ENCODE measurements at regions not wholly inside any gene's neighbourhood (a gene's known extent, or its start where the extent isn't known, plus 50 kb on each side); places are given as distances from the start of the nearest gene placed in this dataset.

GRCh38 chr3:95711789-95712188 is 1102.6 kb upstream of the EPHA6 start:
- no peak for TF ChIP-seq POLR2A (IDR thresholded peaks at IDR 0.05)
- TF ChIP-seq, protein P1, sequence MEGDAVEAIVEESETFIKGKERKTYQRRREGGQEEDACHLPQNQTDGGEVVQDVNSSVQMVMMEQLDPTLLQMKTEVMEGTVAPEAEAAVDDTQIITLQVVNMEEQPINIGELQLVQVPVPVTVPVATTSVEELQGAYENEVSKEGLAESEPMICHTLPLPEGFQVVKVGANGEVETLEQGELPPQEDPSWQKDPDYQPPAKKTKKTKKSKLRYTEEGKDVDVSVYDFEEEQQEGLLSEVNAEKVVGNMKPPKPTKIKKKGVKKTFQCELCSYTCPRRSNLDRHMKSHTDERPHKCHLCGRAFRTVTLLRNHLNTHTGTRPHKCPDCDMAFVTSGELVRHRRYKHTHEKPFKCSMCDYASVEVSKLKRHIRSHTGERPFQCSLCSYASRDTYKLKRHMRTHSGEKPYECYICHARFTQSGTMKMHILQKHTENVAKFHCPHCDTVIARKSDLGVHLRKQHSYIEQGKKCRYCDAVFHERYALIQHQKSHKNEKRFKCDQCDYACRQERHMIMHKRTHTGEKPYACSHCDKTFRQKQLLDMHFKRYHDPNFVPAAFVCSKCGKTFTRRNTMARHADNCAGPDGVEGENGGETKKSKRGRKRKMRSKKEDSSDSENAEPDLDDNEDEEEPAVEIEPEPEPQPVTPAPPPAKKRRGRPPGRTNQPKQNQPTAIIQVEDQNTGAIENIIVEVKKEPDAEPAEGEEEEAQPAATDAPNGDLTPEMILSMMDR (IDR thresholded peaks at IDR 0.05): no peak
